Tibial artery (tissue), 4 donors: ENCODE measurements at regions not wholly inside any gene's neighbourhood (a gene's known extent, or its start where the extent isn't known, plus 50 kb on each side); places are given as distances from the start of the nearest gene placed in this dataset.

Experiments
- DNase-seq, 2 donors: peaks; one replicate each; pipeline ENCODE4 v3.0.0-alpha.2; 2019
- H3K27ac ChIP-seq, 2 donors: fragments of 200-600 bp; sonication (generic) in 1 of 2; 1 replicate in 1 of 2; 2 replicates in 1 of 2; pipeline ENCODE4 v1.5.1; 2018 to 2019; ENCODE audit warnings: mild to moderate bottlenecking in 1 of 2
- H3K27me3 ChIP-seq, 2 donors: fragments of 200-600 bp; sonication (generic) in 1 of 2; one replicate each; pipeline versions ENCODE4 v1.5.1 to v1.6.0; 2016 to 2019
- H3K36me3 ChIP-seq, 3 donors: fragments of 200-600 bp; sonication (generic) in 2 of 3; one replicate each; pipeline ENCODE4 v1.5.1; 2016 to 2019; ENCODE audit warnings: mild to moderate bottlenecking in 2 of 3
- H3K4me1 ChIP-seq, 4 donors: fragments of 200-600 bp; sonication (generic) in 2 of 4; 1 replicate in 3 of 4; 2 replicates in 1 of 4; pipeline ENCODE4 v1.5.1; 2016 to 2019
- H3K4me3 ChIP-seq, 2 donors: fragments of 200-600 bp; sonication (generic) in 1 of 2; 1 replicate in 1 of 2; 2 replicates in 1 of 2; pipeline ENCODE4 v1.5.1; 2018 to 2019; ENCODE audit warnings: mild to moderate bottlenecking in 2 of 2
- H3K9me3 ChIP-seq, 3 donors: fragments of 200-600 bp; sonication (generic) in 1 of 3; one replicate each; pipeline ENCODE4 v1.5.1; 2016 to 2019
- CTCF ChIP-seq, 2 experiments: fragments of 200-600 bp in 1 of 2; fragments of 450-650 bp in 1 of 2; IDR thresholded peaks; one replicate each; pipeline ENCODE4 v1.5.1; 2017 to 2019; ENCODE audit warnings: antibody characterized with exemption in 2 of 2, mild to moderate bottlenecking in 1 of 2, moderate library complexity in 1 of 2
- intact Hi-C: fragments of 100-400 bp; cut with DNase I; formaldehyde crosslinking; loops from one replicate; pipeline ENCODE4 v1.15.0; 2023; ENCODE audit warnings: low total_unique reads

DNA sequence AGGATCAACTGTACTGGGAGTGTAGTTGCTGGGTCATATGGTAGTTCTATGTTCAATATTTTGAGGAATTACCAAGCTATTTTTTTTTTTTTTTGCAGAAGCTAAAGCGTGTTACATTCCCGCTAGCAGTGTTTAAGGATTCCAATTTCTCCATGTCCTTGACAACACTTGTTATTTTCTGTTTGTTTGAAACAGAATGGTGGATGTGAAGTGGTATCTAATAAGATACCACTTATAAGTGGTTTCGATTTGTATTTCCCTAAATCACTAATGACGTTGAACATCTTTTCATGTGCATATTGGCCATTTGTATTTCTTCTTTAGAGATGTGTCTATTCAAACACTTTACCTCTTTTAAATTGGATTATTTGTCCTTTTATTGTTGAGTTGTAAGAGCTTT is 112.2 kb downstream of the DISP1 start:
- Histone ChIP-seq H3K27ac (no peak overlapping the region), H3K9me3 (no peaks in the 10 kb centered on the region), H3K4me1 (peaks cover 0 to 23% (median 0%) of the 10 kb centered on the region in 4 donors), H3K27me3 (no peaks in the 10 kb centered on the region), H3K36me3 (no peaks in the 10 kb centered on the region), H3K4me3 (no peak overlapping the region)
- DNase-seq: no peak
- intact Hi-C loops: no loop called here
- TF ChIP-seq CTCF (IDR thresholded peaks at IDR 0.05): no peak

DNA sequence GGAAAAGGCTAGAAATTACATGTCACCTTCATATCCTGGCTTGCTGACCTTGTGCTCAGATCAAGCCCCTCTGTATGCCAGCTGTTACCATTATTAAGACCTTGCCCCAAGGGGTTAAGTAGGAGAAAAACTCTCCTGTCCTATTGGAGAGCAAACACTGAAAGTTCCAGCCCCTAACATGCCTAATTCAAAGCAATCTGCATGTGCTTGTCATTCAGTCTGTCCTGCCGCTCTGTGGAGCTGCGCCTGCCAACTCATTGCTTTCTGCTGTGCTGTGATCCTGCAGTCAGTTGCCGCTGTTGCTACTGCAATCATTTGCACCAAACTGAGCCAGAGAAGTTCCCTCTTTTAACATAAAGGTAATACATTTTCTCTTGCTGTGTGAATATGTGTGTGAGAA is 113.4 kb downstream of the DISP1 start:
- DNase-seq: peak in 1 of 2 donors; percentile 40
- no peak overlapping the region for H3K27ac ChIP-seq
- no peaks in the 10 kb centered on the region for H3K27me3 ChIP-seq
- no peaks in the 10 kb centered on the region for H3K36me3 ChIP-seq
- intact Hi-C loops: no loop called here
- TF ChIP-seq CTCF (IDR thresholded peaks at IDR 0.05): no peak
- H3K4me1 ChIP-seq: peaks cover 0 to 23% (median 0%) of the 10 kb centered on the region in 4 donors
- H3K9me3 ChIP-seq: no peaks in the 10 kb centered on the region
- H3K4me3 ChIP-seq: no peak overlapping the region

GRCh38 chr1:222930070-222930469 is 115.2 kb downstream of the DISP1 start:
- Histone ChIP-seq H3K27ac (no peak overlapping the region), H3K4me3 (no peak overlapping the region)
- intact Hi-C loops: no loop called here

GRCh38 chr1:222931023-222931422 is 116.2 kb downstream of the DISP1 start:
- no peaks in the 10 kb centered on the region for H3K36me3 ChIP-seq
- no peak for DNase-seq
- no peak overlapping the region for H3K27ac ChIP-seq
- intact Hi-C loops: no loop called here
- H3K4me1 ChIP-seq: peaks cover 0 to 23% (median 0%) of the 10 kb centered on the region in 4 donors
- no peaks in the 10 kb centered on the region for H3K9me3 ChIP-seq
- TF ChIP-seq CTCF (IDR thresholded peaks at IDR 0.05): no peak
- no peak overlapping the region for H3K4me3 ChIP-seq
- no peaks in the 10 kb centered on the region for H3K27me3 ChIP-seq

More at GRCh38 chr1:222930070-222930469, 115.2 kb downstream of the DISP1 start:
- Histone ChIP-seq H3K36me3 (no peaks in the 10 kb centered on the region), H3K4me1 (peaks cover 0 to 23% (median 0%) of the 10 kb centered on the region in 4 donors), H3K9me3 (no peaks in the 10 kb centered on the region), H3K27me3 (no peaks in the 10 kb centered on the region)
- DNase-seq: no peak
- TF ChIP-seq CTCF (IDR thresholded peaks at IDR 0.05): no peak

- no peaks in the 10 kb centered on the region for H3K9me3 ChIP-seq
- intact Hi-C loops: no loop called here
- no peak for TF ChIP-seq CTCF (IDR thresholded peaks at IDR 0.05)
- H3K4me1 ChIP-seq: peaks cover 0 to 18% (median 0%) of the 10 kb centered on the region in 4 donors
- no peak for DNase-seq
- H3K27me3 ChIP-seq: no peaks in the 10 kb centered on the region
- H3K27ac ChIP-seq: no peak overlapping the region
- no peaks in the 10 kb centered on the region for H3K36me3 ChIP-seq
- H3K4me3 ChIP-seq: no peak overlapping the region
These were observed 118.4 kb downstream of the DISP1 start for GRCh38 chr1:222933273-222933672.
